ENCODE measurements at regions not wholly inside any gene's neighbourhood (a gene's known extent, or its start where the extent isn't known, plus 50 kb on each side); places are given as distances from the start of the nearest gene placed in this dataset.

GRCh38 chr3:159131376-159131775 lies 329.5 kb downstream of the MFSD1 start:
- Histone ChIP-seq H3K9me3 (ENCODE audit: control insufficient read depth, low read length) (no peaks in the 10 kb centered on the region), H3K9ac (ENCODE audit: low read length) (no peak overlapping the region), H3K27me3 (replicated peaks; ENCODE audit: control insufficient read depth, insufficient read depth, low read length) (no peaks in the 10 kb centered on the region), H3K4me3 (ENCODE audit: low read length) (no peak overlapping the region), H3K36me3 (ENCODE audit: control insufficient read depth, insufficient read depth, low read length, severe bottlenecking) (no peaks in the 10 kb centered on the region), H3K4me1 (ENCODE audit: control insufficient read depth, insufficient read depth, low read length) (peaks cover 14% of the 10 kb centered on the region)
- DNase-seq (ENCODE audit: low read depth): peak; percentile 32

DNA sequence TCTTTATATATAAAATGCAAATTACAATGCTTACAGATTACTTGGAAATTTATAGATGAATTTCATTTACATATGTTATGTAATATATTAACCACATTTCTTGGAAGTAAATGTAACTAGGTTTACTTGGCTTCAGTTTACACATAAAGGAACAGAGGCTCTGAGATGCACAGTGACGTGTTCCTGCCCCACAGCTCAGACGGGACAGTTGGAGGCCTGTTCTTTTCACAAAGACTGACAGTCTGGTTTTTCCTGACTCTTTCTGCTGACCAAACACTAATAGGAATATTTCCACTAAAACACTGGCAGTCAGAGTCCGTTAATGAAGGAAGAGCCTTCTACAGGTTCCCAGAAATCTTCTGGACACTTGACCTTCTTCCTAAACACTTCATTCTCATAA lies 336.1 kb downstream of the MFSD1 start:
- Histone ChIP-seq H3K4me1 (ENCODE audit: control insufficient read depth, insufficient read depth, low read length) (no peaks in the 10 kb centered on the region), H3K27me3 (replicated peaks; ENCODE audit: control insufficient read depth, insufficient read depth, low read length) (no peaks in the 10 kb centered on the region), H3K9ac (ENCODE audit: low read length) (no peak overlapping the region), H3K9me3 (ENCODE audit: control insufficient read depth, low read length) (no peaks in the 10 kb centered on the region), H3K4me3 (ENCODE audit: low read length) (no peak overlapping the region), H3K36me3 (ENCODE audit: control insufficient read depth, insufficient read depth, low read length, severe bottlenecking) (no peaks in the 10 kb centered on the region)
- DNase-seq (ENCODE audit: low read depth): no peak

- Histone ChIP-seq H3K9me3 (ENCODE audit: control insufficient read depth, low read length) (no peaks in the 10 kb centered on the region), H3K27me3 (replicated peaks; ENCODE audit: control insufficient read depth, insufficient read depth, low read length) (no peaks in the 10 kb centered on the region), H3K9ac (ENCODE audit: low read length) (no peak overlapping the region), H3K36me3 (ENCODE audit: control insufficient read depth, insufficient read depth, low read length, severe bottlenecking) (no peaks in the 10 kb centered on the region), H3K4me1 (ENCODE audit: control insufficient read depth, insufficient read depth, low read length) (no peaks in the 10 kb centered on the region), H3K4me3 (ENCODE audit: low read length) (no peak overlapping the region)
- DNase-seq (ENCODE audit: low read depth): no peak
Measured at GRCh38 chr3:159139326-159139725, 337.5 kb downstream of the MFSD1 start.

GRCh38 chr3:159144472-159144871 lies 342.6 kb downstream of the MFSD1 start:
- Histone ChIP-seq H3K9ac (ENCODE audit: low read length) (no peak overlapping the region), H3K4me3 (ENCODE audit: low read length) (no peak overlapping the region), H3K36me3 (ENCODE audit: control insufficient read depth, insufficient read depth, low read length, severe bottlenecking) (no peaks in the 10 kb centered on the region), H3K9me3 (ENCODE audit: control insufficient read depth, low read length) (no peaks in the 10 kb centered on the region), H3K4me1 (ENCODE audit: control insufficient read depth, insufficient read depth, low read length) (peaks cover 23% of the 10 kb centered on the region), H3K27me3 (replicated peaks; ENCODE audit: control insufficient read depth, insufficient read depth, low read length) (no peaks in the 10 kb centered on the region)
- DNase-seq (ENCODE audit: low read depth): no peak

- no peaks in the 10 kb centered on the region for H3K36me3 ChIP-seq (ENCODE audit: control insufficient read depth, insufficient read depth, low read length, severe bottlenecking)
- H3K4me1 ChIP-seq (ENCODE audit: control insufficient read depth, insufficient read depth, low read length): peaks cover 23% of the 10 kb centered on the region
- H3K27me3 ChIP-seq (replicated peaks; ENCODE audit: control insufficient read depth, insufficient read depth, low read length): no peaks in the 10 kb centered on the region
- DNase-seq (ENCODE audit: low read depth): no peak
- H3K9me3 ChIP-seq (ENCODE audit: control insufficient read depth, low read length): no peaks in the 10 kb centered on the region
- H3K9ac ChIP-seq (ENCODE audit: low read length): no peak overlapping the region
- H3K4me3 ChIP-seq (ENCODE audit: low read length): no peak overlapping the region
Measured at GRCh38 chr3:159144891-159145290, 343.0 kb downstream of the MFSD1 start.

DNA sequence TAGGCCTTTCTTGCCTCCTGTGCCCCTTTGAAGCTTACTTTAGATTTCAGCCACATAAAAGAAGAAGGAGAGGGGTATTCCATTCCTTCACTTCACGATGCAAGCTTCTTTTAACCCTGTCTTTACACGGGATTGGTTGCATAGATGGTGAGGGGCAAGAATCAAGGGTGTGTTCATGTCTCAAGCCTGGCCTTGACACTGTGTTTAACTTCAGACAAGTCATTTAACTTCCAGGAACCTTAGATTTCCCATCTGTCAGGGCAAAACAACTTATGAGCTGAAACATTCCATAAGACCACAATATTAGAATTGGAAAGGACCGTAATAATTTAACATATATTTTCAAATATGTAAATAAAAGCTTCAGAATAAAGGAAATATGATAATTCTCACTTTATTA lies 344.5 kb downstream of the MFSD1 start:
- Histone ChIP-seq H3K4me1 (ENCODE audit: control insufficient read depth, insufficient read depth, low read length) (peaks cover 23% of the 10 kb centered on the region), H3K9ac (ENCODE audit: low read length) (no peak overlapping the region), H3K27me3 (replicated peaks; ENCODE audit: control insufficient read depth, insufficient read depth, low read length) (no peaks in the 10 kb centered on the region), H3K36me3 (ENCODE audit: control insufficient read depth, insufficient read depth, low read length, severe bottlenecking) (no peaks in the 10 kb centered on the region), H3K9me3 (ENCODE audit: control insufficient read depth, low read length) (no peaks in the 10 kb centered on the region), H3K4me3 (ENCODE audit: low read length) (no peak overlapping the region)
- DNase-seq (ENCODE audit: low read depth): no peak

DNA sequence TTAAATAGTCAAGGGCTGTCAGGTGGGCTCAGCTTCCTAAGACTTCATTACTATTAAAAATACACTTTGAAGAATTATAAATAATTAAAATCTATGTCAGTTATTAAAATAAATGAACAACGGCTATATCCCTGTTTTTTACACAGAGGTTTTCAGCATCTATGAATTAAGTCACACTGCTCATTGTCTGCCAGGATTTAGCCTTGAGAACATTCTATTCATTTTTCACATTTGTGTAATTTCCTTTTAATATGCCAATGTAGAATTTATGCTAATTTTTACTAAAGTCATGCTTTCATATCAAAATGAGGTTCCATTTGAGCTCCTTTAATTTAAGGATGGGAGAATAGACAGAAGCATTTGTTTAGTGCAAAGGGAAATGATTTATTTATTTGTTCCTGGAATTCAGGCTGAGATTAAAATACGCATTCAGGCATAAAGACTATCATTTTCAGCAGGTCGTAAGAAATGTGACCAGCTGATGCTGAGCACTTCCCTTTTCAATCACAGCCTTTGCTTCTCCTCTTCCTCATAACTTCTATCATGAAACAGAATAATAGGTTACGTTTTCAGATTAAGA lies 345.1 kb downstream of the MFSD1 start:
- Histone ChIP-seq H3K27me3 (replicated peaks; ENCODE audit: control insufficient read depth, insufficient read depth, low read length) (no peaks in the 10 kb centered on the region), H3K4me1 (ENCODE audit: control insufficient read depth, insufficient read depth, low read length) (peaks cover 23% of the 10 kb centered on the region), H3K36me3 (ENCODE audit: control insufficient read depth, insufficient read depth, low read length, severe bottlenecking) (no peaks in the 10 kb centered on the region), H3K4me3 (ENCODE audit: low read length) (no peak overlapping the region), H3K9me3 (ENCODE audit: control insufficient read depth, low read length) (no peaks in the 10 kb centered on the region), H3K9ac (ENCODE audit: low read length) (no peak overlapping the region)
- DNase-seq (ENCODE audit: low read depth): no peak

DNA sequence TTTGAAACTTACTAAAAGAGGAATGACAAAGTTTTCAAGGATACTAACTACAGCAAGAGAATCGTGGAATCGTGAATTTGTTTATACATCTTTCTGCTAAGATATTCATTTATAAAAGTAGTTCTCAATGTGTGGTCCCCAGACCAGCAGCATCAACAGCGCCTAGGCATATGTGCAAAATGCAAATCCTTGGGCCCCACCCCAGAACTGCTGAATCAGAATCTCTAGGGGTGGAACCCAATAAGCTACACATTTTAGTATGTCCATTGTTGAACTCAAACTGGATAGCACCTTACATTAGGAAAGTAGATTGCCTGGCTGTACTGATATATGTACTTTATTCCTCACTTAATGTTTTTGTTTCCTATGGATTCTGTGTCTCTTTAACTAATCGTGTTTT lies 346.0 kb downstream of the MFSD1 start:
- H3K9ac ChIP-seq (ENCODE audit: low read length): no peak overlapping the region
- no peaks in the 10 kb centered on the region for H3K36me3 ChIP-seq (ENCODE audit: control insufficient read depth, insufficient read depth, low read length, severe bottlenecking)
- no peaks in the 10 kb centered on the region for H3K9me3 ChIP-seq (ENCODE audit: control insufficient read depth, low read length)
- H3K4me1 ChIP-seq (ENCODE audit: control insufficient read depth, insufficient read depth, low read length): peaks cover 23% of the 10 kb centered on the region
- DNase-seq (ENCODE audit: low read depth): no peak
- no peaks in the 10 kb centered on the region for H3K27me3 ChIP-seq (replicated peaks; ENCODE audit: control insufficient read depth, insufficient read depth, low read length)
- no peak overlapping the region for H3K4me3 ChIP-seq (ENCODE audit: low read length)

GRCh38 chr3:159148466-159148865 lies 346.6 kb downstream of the MFSD1 start:
- Histone ChIP-seq H3K4me3 (ENCODE audit: low read length) (no peak overlapping the region), H3K4me1 (ENCODE audit: control insufficient read depth, insufficient read depth, low read length) (peaks cover 23% of the 10 kb centered on the region), H3K9me3 (ENCODE audit: control insufficient read depth, low read length) (no peaks in the 10 kb centered on the region), H3K27me3 (replicated peaks; ENCODE audit: control insufficient read depth, insufficient read depth, low read length) (no peaks in the 10 kb centered on the region), H3K9ac (ENCODE audit: low read length) (no peak overlapping the region), H3K36me3 (ENCODE audit: control insufficient read depth, insufficient read depth, low read length, severe bottlenecking) (no peaks in the 10 kb centered on the region)
- no peak for DNase-seq (ENCODE audit: low read depth)

DNA sequence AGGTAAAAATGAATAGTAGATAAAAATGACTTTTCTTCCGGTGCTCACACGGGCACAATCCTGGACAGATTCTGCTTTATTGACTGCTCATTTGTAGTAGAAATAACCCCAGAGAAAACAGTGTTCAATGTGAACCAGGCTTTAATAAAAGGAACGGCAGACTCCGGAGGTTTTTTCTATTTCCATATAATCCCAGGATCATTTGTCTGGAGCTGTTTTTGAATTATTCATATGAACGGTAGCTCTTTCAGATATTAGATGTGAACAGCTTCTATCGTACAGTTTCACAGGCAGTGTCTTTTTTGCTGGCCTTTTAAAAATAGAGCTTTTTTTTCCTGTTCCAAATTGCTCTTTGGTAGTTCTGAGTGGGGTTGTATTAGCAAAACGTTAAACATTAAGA lies 347.3 kb downstream of the MFSD1 start:
- DNase-seq (ENCODE audit: low read depth): no peak
- Histone ChIP-seq H3K4me1 (ENCODE audit: control insufficient read depth, insufficient read depth, low read length) (peaks cover 23% of the 10 kb centered on the region), H3K4me3 (ENCODE audit: low read length) (no peak overlapping the region), H3K36me3 (ENCODE audit: control insufficient read depth, insufficient read depth, low read length, severe bottlenecking) (no peaks in the 10 kb centered on the region), H3K27me3 (replicated peaks; ENCODE audit: control insufficient read depth, insufficient read depth, low read length) (no peaks in the 10 kb centered on the region), H3K9ac (ENCODE audit: low read length) (no peak overlapping the region), H3K9me3 (ENCODE audit: control insufficient read depth, low read length) (no peaks in the 10 kb centered on the region)

- Histone ChIP-seq H3K9ac (ENCODE audit: low read length) (no peak overlapping the region), H3K9me3 (ENCODE audit: control insufficient read depth, low read length) (no peaks in the 10 kb centered on the region), H3K4me1 (ENCODE audit: control insufficient read depth, insufficient read depth, low read length) (peaks cover 23% of the 10 kb centered on the region), H3K4me3 (ENCODE audit: low read length) (no peak overlapping the region), H3K27me3 (replicated peaks; ENCODE audit: control insufficient read depth, insufficient read depth, low read length) (no peaks in the 10 kb centered on the region), H3K36me3 (ENCODE audit: control insufficient read depth, insufficient read depth, low read length, severe bottlenecking) (no peaks in the 10 kb centered on the region)
- DNase-seq (ENCODE audit: low read depth): no peak
Measured at GRCh38 chr3:159149633-159150032, 347.8 kb downstream of the MFSD1 start.

GRCh38 chr3:159150180-159150579 lies 348.3 kb downstream of the MFSD1 start:
- H3K4me3 ChIP-seq (ENCODE audit: low read length): no peak overlapping the region
- H3K27me3 ChIP-seq (replicated peaks; ENCODE audit: control insufficient read depth, insufficient read depth, low read length): no peaks in the 10 kb centered on the region
- peaks cover 23% of the 10 kb centered on the region for H3K4me1 ChIP-seq (ENCODE audit: control insufficient read depth, insufficient read depth, low read length)
- no peak for DNase-seq (ENCODE audit: low read depth)
- H3K9ac ChIP-seq (ENCODE audit: low read length): no peak overlapping the region
- H3K36me3 ChIP-seq (ENCODE audit: control insufficient read depth, insufficient read depth, low read length, severe bottlenecking): no peaks in the 10 kb centered on the region
- no peaks in the 10 kb centered on the region for H3K9me3 ChIP-seq (ENCODE audit: control insufficient read depth, low read length)

All from adipocyte (in vitro differentiated cells).